DND-41 (cell line): ENCODE measurements at regions not wholly inside any gene's neighbourhood (a gene's known extent, or its start where the extent isn't known, plus 50 kb on each side); places are given as distances from the start of the nearest gene placed in this dataset.

Experiments used
- CTCF ChIP-seq: IDR thresholded peaks from 2 replicates; pipeline ENCODE4 v1.5.1; 2012; ENCODE audit warnings: borderline replicate concordance, low read length, moderate library complexity, mild to moderate bottlenecking; ENCODE audit not compliant: poor library complexity, severe bottlenecking; ENCODE audit errors: extremely low read depth
- EZH2 ChIP-seq: IDR thresholded peaks from 3 replicates; pipeline ENCODE4 v1.6.1; 2012; ENCODE audit warnings: borderline replicate concordance, low read depth, mild to moderate bottlenecking, moderate library complexity, low read length, inconsistent platforms; ENCODE audit not compliant: severe bottlenecking

DNA sequence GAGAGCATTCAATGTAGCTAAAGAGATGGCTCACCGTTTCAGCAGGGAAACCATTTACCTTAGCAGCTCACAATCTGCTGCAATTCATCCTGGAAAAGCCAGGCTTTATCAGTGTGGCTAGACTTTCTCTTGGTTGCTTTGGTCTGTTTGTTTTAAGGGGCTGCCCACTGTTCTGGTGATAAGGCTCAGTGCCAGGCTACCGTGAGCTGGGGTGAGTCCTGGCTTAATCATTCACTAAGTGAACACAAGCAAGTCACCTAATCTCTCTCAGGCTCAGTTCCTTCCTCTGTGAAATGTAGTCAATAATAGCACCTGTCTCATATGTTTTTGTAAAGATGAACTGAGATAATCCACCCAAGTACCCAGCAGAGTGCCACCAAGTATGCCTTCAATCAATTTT is 229.0 kb downstream of the TEX29 start:
- no peak for TF ChIP-seq CTCF
- TF ChIP-seq EZH2, result no peak
